Coronary artery (tissue), 2 donors: ENCODE measurements at regions not wholly inside any gene's neighbourhood (a gene's known extent, or its start where the extent isn't known, plus 50 kb on each side); places are given as distances from the start of the nearest gene placed in this dataset.

Source experiments
- DNase-seq: peaks from one replicate; pipeline ENCODE4 v3.0.0-alpha.2; 2017; ENCODE audit warnings: low spot score
- H3K27ac ChIP-seq, 2 donors: fragments of 200-600 bp; sonication (generic); one replicate each; pipeline ENCODE4 v1.5.1; 2016 to 2019
- H3K4me3 ChIP-seq: fragments of 200-600 bp; sonication (generic); 2 replicates; pipeline ENCODE4 v1.5.1; 2016; ENCODE audit warnings: mild to moderate bottlenecking, moderate library complexity
- CTCF ChIP-seq: fragments of 200-600 bp; sonication (generic); IDR thresholded peaks from one replicate; pipeline ENCODE4 v1.5.1; 2019; ENCODE audit warnings: antibody characterized with exemption

DNA sequence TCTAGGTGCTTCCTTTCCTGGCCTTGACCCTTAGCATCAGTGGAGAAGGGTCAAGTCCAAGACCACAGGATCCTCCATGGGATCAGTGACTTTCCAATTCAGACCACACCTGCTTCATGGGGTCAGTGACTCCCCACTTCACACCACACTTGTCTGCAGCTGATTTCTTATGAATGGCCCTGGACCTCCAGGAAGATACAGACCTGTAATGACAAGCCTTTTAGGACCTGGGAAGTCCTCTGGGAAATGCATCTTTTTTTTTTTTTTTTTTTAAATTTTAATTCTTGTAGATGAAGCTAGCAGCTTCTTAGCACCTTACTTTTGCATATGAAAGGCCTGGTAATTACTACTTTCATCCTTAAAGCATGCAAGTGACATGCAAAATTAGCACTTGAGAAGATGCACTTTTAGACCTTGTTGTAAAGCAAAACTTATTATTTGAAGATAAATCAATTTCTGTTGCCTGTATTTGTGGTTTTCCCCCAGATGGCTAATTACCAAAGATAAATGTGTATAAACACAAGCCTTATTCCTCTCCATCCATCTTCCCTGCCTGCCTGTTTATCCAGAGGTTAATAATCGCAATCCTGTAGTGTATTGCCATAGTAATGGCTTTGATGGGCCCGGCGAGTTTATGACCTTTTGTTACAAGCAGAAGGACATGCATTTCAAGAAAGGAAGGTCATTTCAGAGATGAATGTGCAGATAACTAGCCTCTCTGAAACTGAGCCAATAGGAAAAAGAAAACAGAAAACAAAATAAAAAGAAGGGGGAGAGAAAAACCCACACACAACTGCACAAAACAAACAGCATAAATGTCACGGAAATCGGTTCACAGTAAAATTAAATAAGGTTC, 1018.7 kb downstream of the TYW1 start:
- Histone ChIP-seq H3K27ac (no peak overlapping the region), H3K4me3 (no peak overlapping the region)
- TF ChIP-seq CTCF = no peak
- DNase-seq = no peak

GRCh38 chr7:68015978-68016532, 1019.4 kb downstream of the TYW1 start:
- DNase-seq = no peak
- no peak for TF ChIP-seq CTCF
- Histone ChIP-seq H3K4me3 (no peak overlapping the region), H3K27ac (no peak overlapping the region)

GRCh38 chr7:68020102-68020501, 1023.5 kb downstream of the TYW1 start:
- Histone ChIP-seq H3K27ac (no peak overlapping the region), H3K4me3 (no peak overlapping the region)
- no peak for TF ChIP-seq CTCF
- no peak for DNase-seq

GRCh38 chr7:68025369-68025768, 1028.7 kb downstream of the TYW1 start:
- H3K4me3 ChIP-seq = no peak overlapping the region
- H3K27ac ChIP-seq = no peak overlapping the region
- TF ChIP-seq CTCF = no peak
- no peak for DNase-seq

- Histone ChIP-seq H3K4me3 (no peak overlapping the region), H3K27ac (no peak overlapping the region)
- no peak for TF ChIP-seq CTCF
- no peak for DNase-seq
Measured at GRCh38 chr7:68030530-68030929, 1033.9 kb downstream of the TYW1 start.

- no peak for DNase-seq
Measured at GRCh38 chr7:68031180-68031943, 1034.7 kb downstream of the TYW1 start.

More at GRCh38 chr7:68031180-68031943, 1034.7 kb downstream of the TYW1 start:
- no peak for TF ChIP-seq CTCF
- no peak overlapping the region for H3K27ac ChIP-seq
- no peak overlapping the region for H3K4me3 ChIP-seq
